ENCODE measurements at regions not wholly inside any gene's neighbourhood (a gene's known extent, or its start where the extent isn't known, plus 50 kb on each side); places are given as distances from the start of the nearest gene placed in this dataset.
"Not testable (repeated sequence)": the region's sequence is repeated elsewhere in the genome, so short reads cannot be mapped to it uniquely, and the experiment has no call there.

DNA sequence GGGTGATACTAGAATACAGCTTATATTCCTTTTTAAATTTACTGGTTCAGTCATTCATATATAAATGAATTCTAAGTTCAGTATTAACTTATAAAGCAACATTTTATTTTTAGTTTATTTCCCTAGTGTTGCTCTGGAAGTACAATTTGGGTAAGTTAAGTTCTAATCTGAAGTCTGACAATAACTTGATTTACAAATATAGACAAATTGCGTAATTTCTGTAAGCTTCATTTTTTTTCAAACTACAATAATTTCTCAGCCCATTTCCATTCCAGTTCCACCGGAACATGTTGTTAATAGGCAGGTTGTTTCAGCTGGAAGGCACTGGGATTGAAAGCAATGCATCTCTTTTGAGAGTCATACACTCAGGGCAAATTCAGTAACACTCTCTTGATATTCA lies 2000.7 kb downstream of the OLFM4 start:
- no peak for DNase-seq (ENCODE audit: extremely low spot score)
- ChIA-PET POLR2A (no interaction called here), CTCF (no interaction called here)
- TF ChIP-seq, protein P1, sequence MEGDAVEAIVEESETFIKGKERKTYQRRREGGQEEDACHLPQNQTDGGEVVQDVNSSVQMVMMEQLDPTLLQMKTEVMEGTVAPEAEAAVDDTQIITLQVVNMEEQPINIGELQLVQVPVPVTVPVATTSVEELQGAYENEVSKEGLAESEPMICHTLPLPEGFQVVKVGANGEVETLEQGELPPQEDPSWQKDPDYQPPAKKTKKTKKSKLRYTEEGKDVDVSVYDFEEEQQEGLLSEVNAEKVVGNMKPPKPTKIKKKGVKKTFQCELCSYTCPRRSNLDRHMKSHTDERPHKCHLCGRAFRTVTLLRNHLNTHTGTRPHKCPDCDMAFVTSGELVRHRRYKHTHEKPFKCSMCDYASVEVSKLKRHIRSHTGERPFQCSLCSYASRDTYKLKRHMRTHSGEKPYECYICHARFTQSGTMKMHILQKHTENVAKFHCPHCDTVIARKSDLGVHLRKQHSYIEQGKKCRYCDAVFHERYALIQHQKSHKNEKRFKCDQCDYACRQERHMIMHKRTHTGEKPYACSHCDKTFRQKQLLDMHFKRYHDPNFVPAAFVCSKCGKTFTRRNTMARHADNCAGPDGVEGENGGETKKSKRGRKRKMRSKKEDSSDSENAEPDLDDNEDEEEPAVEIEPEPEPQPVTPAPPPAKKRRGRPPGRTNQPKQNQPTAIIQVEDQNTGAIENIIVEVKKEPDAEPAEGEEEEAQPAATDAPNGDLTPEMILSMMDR (IDR thresholded peaks at IDR 0.05; ENCODE audit: control extremely low read depth, extremely low read depth, low read depth, missing control alignments), result no peak

DNA sequence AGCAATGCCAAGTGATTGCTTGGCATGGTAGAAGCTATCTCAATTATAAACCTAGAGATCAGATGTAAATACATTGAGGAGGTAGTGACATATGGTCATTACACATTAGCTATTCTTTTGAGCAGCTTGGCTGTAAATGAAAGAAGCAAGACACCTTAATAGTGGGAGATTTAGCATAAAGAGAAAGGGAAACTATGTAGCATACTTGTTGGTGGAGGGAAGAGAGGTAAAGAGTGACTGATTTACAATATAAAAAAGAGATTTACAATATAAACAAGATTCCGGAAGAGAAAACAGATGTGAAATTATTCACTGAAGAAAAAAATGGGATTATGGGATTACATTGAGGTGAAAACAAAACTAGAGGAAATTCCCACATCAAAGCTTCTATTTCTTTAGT lies 2009.6 kb downstream of the OLFM4 start:
- CTCF ChIA-PET, result no interaction called here
- POLR2A ChIA-PET, result no interaction called here
- TF ChIP-seq, protein P1 (IDR thresholded peaks at IDR 0.05; ENCODE audit: control extremely low read depth, extremely low read depth, low read depth, missing control alignments), result no peak
- DNase-seq (ENCODE audit: extremely low spot score), result no peak

DNA sequence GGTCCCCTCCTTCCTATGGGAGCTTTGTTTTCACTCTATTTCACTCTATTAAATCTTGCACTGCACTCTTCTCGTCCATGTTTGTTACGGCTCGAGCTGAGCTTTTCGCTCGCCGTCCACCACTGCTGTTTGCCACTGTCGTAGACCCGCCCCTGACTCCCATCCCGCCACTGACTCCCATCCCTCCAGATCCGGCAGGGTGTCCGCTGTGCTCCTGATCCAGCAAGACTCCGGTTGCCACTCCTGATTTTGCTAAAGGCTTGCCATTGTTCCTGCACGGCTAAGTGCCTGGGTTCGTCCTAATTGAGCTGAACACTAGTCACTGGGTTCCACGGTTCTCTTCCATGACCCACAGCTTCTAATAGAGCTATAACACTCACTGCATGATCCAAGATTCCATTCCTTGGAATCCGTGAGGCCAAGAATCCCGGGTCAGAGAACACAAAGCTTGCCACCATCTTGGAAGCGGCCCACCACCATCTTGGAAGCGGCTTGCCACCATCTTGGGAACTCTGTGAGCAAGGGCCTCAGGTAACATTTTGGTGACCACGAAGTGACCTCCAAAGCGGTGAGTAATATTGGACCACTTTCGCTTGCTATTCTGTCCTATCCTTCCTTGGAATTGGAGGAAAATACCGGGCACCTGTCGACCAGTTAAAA lies 2025.4 kb downstream of the OLFM4 start:
- POLR2A ChIA-PET, CTCF ChIA-PET: not testable (repeated sequence)

DNA sequence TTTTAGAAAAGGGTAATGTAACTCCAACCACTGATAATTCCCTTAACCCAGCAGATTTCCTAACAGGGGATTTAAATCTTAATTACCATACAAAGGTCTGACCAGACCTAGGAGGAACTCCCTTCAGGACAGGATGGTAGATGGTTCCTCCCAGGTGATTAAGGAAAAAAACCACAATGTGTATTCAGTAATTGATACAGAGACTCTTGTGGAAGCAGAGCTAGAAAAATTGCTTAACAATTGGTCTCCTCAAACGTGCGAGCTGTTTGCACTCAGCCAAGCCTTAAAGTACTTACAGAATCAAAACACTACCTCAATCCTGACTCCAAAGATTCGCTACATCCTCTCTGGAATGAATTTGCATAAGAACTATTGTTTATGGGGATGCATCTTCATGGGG lies 2027.1 kb downstream of the OLFM4 start:
- DNase-seq (ENCODE audit: extremely low spot score); POLR2A ChIA-PET; CTCF ChIA-PET: not testable (repeated sequence)

More for the DNA sequence above, 2025.4 kb downstream of the OLFM4 start:
- DNase-seq (ENCODE audit: extremely low spot score), result not testable (repeated sequence)

DNA sequence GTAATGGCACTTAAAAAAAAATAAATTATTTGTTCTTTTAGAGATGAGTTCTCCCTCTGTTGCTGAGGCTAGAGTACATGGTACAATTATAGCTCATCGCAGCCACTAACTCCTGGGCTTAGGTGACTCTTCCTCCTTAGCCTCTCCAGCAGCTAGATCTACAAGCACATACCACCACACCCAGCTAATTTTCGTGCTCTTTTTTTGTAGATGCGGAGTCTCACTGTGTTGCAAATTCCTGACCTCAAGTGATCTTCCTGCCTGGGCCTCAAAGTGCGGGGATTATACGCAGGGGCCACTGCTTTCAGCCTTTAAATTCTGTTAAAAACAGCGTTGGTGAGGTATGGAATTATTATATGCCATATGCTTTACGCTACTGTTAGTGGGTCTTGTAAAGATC lies 2034.0 kb downstream of the OLFM4 start:
- ChIA-PET CTCF (no interaction called here), POLR2A (no interaction called here)
- no peak for DNase-seq (ENCODE audit: extremely low spot score)
- TF ChIP-seq, protein P1 (IDR thresholded peaks at IDR 0.05; ENCODE audit: control extremely low read depth, extremely low read depth, low read depth, missing control alignments), result no peak

GRCh38 chr13:55067946-55068345 lies 2039.3 kb downstream of the OLFM4 start:
- POLR2A ChIA-PET, result no interaction called here
- no peak for DNase-seq (ENCODE audit: extremely low spot score)
- TF ChIP-seq, protein P1 (IDR thresholded peaks at IDR 0.05; ENCODE audit: control extremely low read depth, extremely low read depth, low read depth, missing control alignments), result no peak
- CTCF ChIA-PET, result no interaction called here

GRCh38 chr13:55069746-55070145 lies 2041.1 kb downstream of the OLFM4 start:
- POLR2A ChIA-PET, result no interaction called here
- no peak for DNase-seq (ENCODE audit: extremely low spot score)
- CTCF ChIA-PET, result interaction anchor here (1.6 kb wide), 1 partner anchor 9 kb away, joined by 5 read pairs; no protein-coding TSS in a partner anchor
- TF ChIP-seq, protein P1 (IDR thresholded peaks at IDR 0.05; ENCODE audit: control extremely low read depth, extremely low read depth, low read depth, missing control alignments), result no peak

DNA sequence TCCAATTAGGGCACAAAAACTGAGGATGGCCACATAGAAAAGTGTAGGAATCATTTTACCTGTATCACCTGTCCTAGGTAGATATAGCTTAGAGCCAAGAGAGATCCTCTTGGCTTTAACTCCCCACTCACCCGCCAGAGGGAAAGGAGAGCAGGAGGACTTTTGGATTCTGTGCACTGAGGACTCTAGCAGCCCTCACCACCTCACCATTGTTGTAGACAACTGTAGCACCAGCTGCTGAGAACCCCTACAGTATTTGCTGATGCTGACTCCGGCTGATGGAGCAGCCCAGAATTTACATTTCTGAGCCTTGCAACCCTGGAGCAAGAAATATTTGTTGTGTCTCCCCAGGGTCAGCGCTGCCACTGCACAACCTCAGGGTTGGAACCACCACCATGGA lies 2044.4 kb downstream of the OLFM4 start:
- DNase-seq (ENCODE audit: extremely low spot score), result no peak
- TF ChIP-seq, protein P1 (IDR thresholded peaks at IDR 0.05; ENCODE audit: control extremely low read depth, extremely low read depth, low read depth, missing control alignments), result no peak
- ChIA-PET POLR2A (no interaction called here), CTCF (no interaction called here)
